ENCODE measurements at regions not wholly inside any gene's neighbourhood (a gene's known extent, or its start where the extent isn't known, plus 50 kb on each side); places are given as distances from the start of the nearest gene placed in this dataset.

DNA sequence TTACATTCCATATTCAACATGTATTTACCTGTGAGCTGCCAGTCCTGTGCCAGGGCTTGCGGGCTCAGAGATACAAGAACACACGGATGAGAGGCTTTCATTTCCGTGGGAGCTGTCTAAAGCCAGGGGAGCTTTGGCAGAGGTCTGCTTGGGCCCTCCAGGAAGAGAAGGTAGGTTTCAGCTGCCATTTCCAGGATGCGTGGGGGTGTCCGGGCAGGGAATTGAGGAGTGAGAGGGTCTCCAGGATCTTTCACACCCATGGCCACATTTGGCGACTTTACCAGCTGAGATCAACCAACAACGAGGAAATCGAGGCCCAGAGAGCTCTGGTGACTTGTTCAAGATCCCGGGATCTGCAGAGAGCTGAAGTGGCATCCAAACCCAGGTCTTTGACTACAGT, 119.6 kb downstream of the BUD13 start:
- no TSS peak for BruUV-seq (replicated peaks)
- no peak overlapping the region for H3K4me3 Mint-ChIP-seq (ENCODE audit: unreplicated experiment)
- H3K27me3 Mint-ChIP-seq (ENCODE audit: insufficient read depth, unreplicated experiment) = peaks cover 9% of the 10 kb centered on the region
- Histone ChIP-seq H3K27me3 (replicated peaks; ENCODE audit: control insufficient read depth, insufficient read depth, low read length) (no peaks in the 10 kb centered on the region), H3K36me3 (ENCODE audit: control insufficient read depth, insufficient read depth, low read length) (no peaks in the 10 kb centered on the region), H3K9me3 (peaks cover 9% of the 10 kb centered on the region), H3K4me3 (ENCODE audit: low read depth, low read length) (no peak overlapping the region), H3K4me1 (no peaks in the 10 kb centered on the region)
- ChIA-PET POLR2A (no interaction called here), CTCF (interaction anchor here (1.5 kb wide), 1 partner anchor 12 kb away, joined by 5 read pairs; no protein-coding TSS in a partner anchor)
- no peaks in the 10 kb centered on the region for H3K4me1 Mint-ChIP-seq (ENCODE audit: low read depth, unreplicated experiment)
- no peaks in the 10 kb centered on the region for H3K36me3 Mint-ChIP-seq (ENCODE audit: insufficient read depth, unreplicated experiment)
- H3K9me3 Mint-ChIP-seq (ENCODE audit: unreplicated experiment) = no peaks in the 10 kb centered on the region
- TF ChIP-seq, protein P1, sequence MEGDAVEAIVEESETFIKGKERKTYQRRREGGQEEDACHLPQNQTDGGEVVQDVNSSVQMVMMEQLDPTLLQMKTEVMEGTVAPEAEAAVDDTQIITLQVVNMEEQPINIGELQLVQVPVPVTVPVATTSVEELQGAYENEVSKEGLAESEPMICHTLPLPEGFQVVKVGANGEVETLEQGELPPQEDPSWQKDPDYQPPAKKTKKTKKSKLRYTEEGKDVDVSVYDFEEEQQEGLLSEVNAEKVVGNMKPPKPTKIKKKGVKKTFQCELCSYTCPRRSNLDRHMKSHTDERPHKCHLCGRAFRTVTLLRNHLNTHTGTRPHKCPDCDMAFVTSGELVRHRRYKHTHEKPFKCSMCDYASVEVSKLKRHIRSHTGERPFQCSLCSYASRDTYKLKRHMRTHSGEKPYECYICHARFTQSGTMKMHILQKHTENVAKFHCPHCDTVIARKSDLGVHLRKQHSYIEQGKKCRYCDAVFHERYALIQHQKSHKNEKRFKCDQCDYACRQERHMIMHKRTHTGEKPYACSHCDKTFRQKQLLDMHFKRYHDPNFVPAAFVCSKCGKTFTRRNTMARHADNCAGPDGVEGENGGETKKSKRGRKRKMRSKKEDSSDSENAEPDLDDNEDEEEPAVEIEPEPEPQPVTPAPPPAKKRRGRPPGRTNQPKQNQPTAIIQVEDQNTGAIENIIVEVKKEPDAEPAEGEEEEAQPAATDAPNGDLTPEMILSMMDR (IDR thresholded peaks at IDR 0.05; ENCODE audit: insufficient read depth in 1 of 2, low read depth in 1 of 2, low read length in 1 of 2, severe bottlenecking in 1 of 2, unreplicated experiment in 1 of 2) = no peak
- DNase-seq = peak in 1 of 2 experiments; percentile 16
- H3K27ac Mint-ChIP-seq (ENCODE audit: unreplicated experiment) = no peak overlapping the region
- intact Hi-C loops (cut with micrococcal nuclease; ENCODE audit: unreplicated experiment) = no loop called here

DNA sequence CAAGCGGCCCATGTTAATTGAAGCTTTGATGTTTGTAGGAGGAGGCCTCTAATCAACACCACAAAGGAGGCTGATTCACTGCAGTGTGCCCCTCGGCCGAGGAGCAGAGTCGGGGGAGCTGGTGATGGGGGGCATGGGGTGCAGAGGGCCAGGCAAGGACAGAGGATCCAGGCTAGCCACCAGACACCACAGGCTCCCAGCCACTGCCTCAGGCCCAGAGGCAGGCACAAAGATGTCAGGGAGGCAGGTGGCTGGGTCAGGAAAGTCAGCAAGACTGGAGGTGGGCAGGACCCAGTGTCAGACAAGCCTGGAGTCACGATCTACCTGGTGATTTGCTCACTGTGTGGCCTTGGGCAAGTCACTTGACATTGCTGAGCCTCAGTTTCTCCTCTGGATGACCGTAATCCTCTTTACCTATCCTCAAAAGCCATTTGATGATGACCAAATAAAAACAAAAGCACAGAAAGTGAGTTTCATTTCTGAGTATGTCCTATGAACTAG, 121.0 kb downstream of the BUD13 start:
- intact Hi-C loops (cut with micrococcal nuclease; ENCODE audit: unreplicated experiment) = no loop called here
- Mint-ChIP-seq H3K36me3 (ENCODE audit: insufficient read depth, unreplicated experiment) (no peaks in the 10 kb centered on the region), H3K4me3 (ENCODE audit: unreplicated experiment) (no peak overlapping the region), H3K4me1 (ENCODE audit: low read depth, unreplicated experiment) (no peaks in the 10 kb centered on the region), H3K27me3 (ENCODE audit: insufficient read depth, unreplicated experiment) (peaks cover 12% of the 10 kb centered on the region), H3K9me3 (ENCODE audit: unreplicated experiment) (no peaks in the 10 kb centered on the region), H3K27ac (ENCODE audit: unreplicated experiment) (no peak overlapping the region)
- TF ChIP-seq, protein P1 (IDR thresholded peaks at IDR 0.05; ENCODE audit: insufficient read depth in 1 of 2, low read depth in 1 of 2, low read length in 1 of 2, severe bottlenecking in 1 of 2, unreplicated experiment in 1 of 2) = no peak
- H3K4me3 ChIP-seq (ENCODE audit: low read depth, low read length) = no peak overlapping the region
- CTCF ChIA-PET = interaction anchor here (0.6 kb wide), 1 partner anchor 97 kb away, joined by 4 read pairs; no protein-coding TSS in a partner anchor
- POLR2A ChIA-PET = no interaction called here
- H3K27me3 ChIP-seq (replicated peaks; ENCODE audit: control insufficient read depth, insufficient read depth, low read length) = no peaks in the 10 kb centered on the region
- no peaks in the 10 kb centered on the region for H3K36me3 ChIP-seq (ENCODE audit: control insufficient read depth, insufficient read depth, low read length)
- no TSS peak for BruUV-seq (replicated peaks)
- DNase-seq = no peak
- H3K4me1 ChIP-seq = no peaks in the 10 kb centered on the region
- H3K9me3 ChIP-seq = peaks cover 9% of the 10 kb centered on the region

DNA sequence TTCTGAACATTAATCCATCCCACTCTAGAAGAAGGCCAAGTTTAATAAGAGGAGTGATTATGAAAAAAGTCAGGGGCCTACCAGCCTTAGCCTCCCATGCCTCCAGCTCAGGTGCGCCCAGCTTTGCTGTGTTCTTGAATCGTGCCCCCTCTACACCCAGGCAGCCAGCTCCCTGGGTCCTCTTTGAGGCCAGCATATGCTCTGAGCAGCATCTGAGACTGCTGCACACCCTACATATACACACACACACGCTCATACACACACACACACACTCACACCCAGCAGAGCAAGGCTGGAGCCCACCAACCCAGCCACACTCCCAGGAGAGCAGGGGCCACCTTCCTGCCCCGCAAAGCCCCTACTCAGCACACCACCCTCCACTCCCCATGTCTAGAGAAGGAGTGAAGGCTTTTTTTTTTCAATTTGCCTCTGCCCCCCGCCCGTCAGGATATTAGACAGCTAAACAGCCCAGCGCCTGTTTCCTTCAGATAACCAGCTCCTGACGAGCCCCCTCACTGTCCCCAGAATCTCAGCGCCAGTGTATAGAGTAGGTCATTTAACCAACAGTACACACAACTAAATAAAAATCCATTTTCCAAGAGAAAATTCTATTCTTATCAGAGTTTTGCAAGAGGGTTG, 121.6 kb downstream of the BUD13 start:
- Mint-ChIP-seq H3K27ac (ENCODE audit: unreplicated experiment) (no peak overlapping the region), H3K27me3 (ENCODE audit: insufficient read depth, unreplicated experiment) (peaks cover 12% of the 10 kb centered on the region), H3K9me3 (ENCODE audit: unreplicated experiment) (no peaks in the 10 kb centered on the region), H3K36me3 (ENCODE audit: insufficient read depth, unreplicated experiment) (no peaks in the 10 kb centered on the region), H3K4me3 (ENCODE audit: unreplicated experiment) (no peak overlapping the region), H3K4me1 (ENCODE audit: low read depth, unreplicated experiment) (no peaks in the 10 kb centered on the region)
- TF ChIP-seq, protein P1 (IDR thresholded peaks at IDR 0.05; ENCODE audit: insufficient read depth in 1 of 2, low read depth in 1 of 2, low read length in 1 of 2, severe bottlenecking in 1 of 2, unreplicated experiment in 1 of 2) = no peak
- H3K27me3 ChIP-seq (replicated peaks; ENCODE audit: control insufficient read depth, insufficient read depth, low read length) = no peaks in the 10 kb centered on the region
- H3K9me3 ChIP-seq = peaks cover 9% of the 10 kb centered on the region
- POLR2A ChIA-PET = no interaction called here
- DNase-seq = no peak
- no peak overlapping the region for H3K4me3 ChIP-seq (ENCODE audit: low read depth, low read length)
- CTCF ChIA-PET = no interaction called here
- no peaks in the 10 kb centered on the region for H3K4me1 ChIP-seq
- no TSS peak for BruUV-seq (replicated peaks)
- H3K36me3 ChIP-seq (ENCODE audit: control insufficient read depth, insufficient read depth, low read length) = no peaks in the 10 kb centered on the region
- intact Hi-C loops (cut with micrococcal nuclease; ENCODE audit: unreplicated experiment) = no loop called here

Measured in Caco-2 (cell line).